K562 (cell line): ENCODE measurements at regions not wholly inside any gene's neighbourhood (a gene's known extent, or its start where the extent isn't known, plus 50 kb on each side); places are given as distances from the start of the nearest gene placed in this dataset.

Experiments
- ATAC-seq: fragments of 200-7000 bp; cut with Tn5 transposase; 3 replicates; pipeline ENCODE4 v1.9.1; 2020; ENCODE audit warnings: moderate library complexity
- BruUV-seq: library from RNA; stranded (reverse); fragments of 400-500 nt; replicated peaks from 2 replicates; lab custom pipeline; 2021; lab: Mats Ljungman, UMichigan
- CTCF ChIA-PET: fragments of 300-600 bp; formaldehyde crosslinking; extraction: SDS; loops from one replicate; lab custom pipeline; 2021; ENCODE audit warnings: low intra/inter-chr PET ratio; lab: Yijun Ruan, JAX
- POLR2A ChIA-PET: fragments of 300-600, 350-650 bp; sonication (Branson Sonifier 250); formaldehyde crosslinking; extraction: SDS; loops from one replicate; lab custom pipeline; 2021; ENCODE audit warnings: antibody characterized with exemption, inconsistent platforms; lab: Yijun Ruan, JAX
- DNase-seq, 4 experiments: peaks; one replicate each; pipeline versions ENCODE4 v3.0.0 to v3.0.0-alpha.2; 2011 to 2018; ENCODE audit warnings: low spot score in 3 of 4, mixed read lengths in 3 of 4; ENCODE audit errors: extremely low read depth in 1 of 4
- FAIRE-seq: peaks from 2 replicates; lab custom pipeline; 2011; peaks lifted over from hg19 to GRCh38; lab: Jason Lieb, UNC
- H2AFZ ChIP-seq: 2 replicates; pipeline ENCODE4 v1.6.0; 2011; ENCODE audit warnings: low read depth, low read length, control low read depth, inconsistent platforms
- H3K27ac ChIP-seq: fragments of 200-600 bp; 3 replicates; pipeline ENCODE4 v1.8.0; 2011; ENCODE audit warnings: low read depth, mild to moderate bottlenecking, control low read depth, inconsistent platforms, low read length, moderate library complexity, mixed read lengths; ENCODE audit errors: extremely low read depth
- H3K27me3 ChIP-seq, 2 experiments: fragments of 300-600 bp in 1 of 2; 2 replicates in 1 of 2; 3 replicates in 1 of 2; pipeline versions ENCODE4 v1.6.0 to v1.8.0; 2011; ENCODE audit warnings: inconsistent platforms in 2 of 2, low read length in 2 of 2, mild to moderate bottlenecking in 1 of 2, mixed read lengths in 1 of 2, moderate library complexity in 1 of 2; ENCODE audit not compliant: control insufficient read depth in 2 of 2, insufficient read depth in 2 of 2
- H3K36me3 ChIP-seq: fragments of 300-600 bp; 3 replicates; pipeline ENCODE4 v1.8.0; 2011; ENCODE audit warnings: mild to moderate bottlenecking, low read length, inconsistent platforms; ENCODE audit not compliant: control insufficient read depth, insufficient read depth
- H3K4me1 ChIP-seq, 2 experiments: fragments of 200-600 bp in 1 of 2; replicated peaks in 1 of 2; 2 replicates in 1 of 2; 3 replicates in 1 of 2; pipeline versions ENCODE4 v1.5.1 to v1.8.0; 2011; ENCODE audit warnings: inconsistent platforms in 2 of 2, low read length in 2 of 2, mild to moderate bottlenecking in 1 of 2, mixed read lengths in 1 of 2, moderate library complexity in 1 of 2; ENCODE audit not compliant: control insufficient read depth in 2 of 2, insufficient read depth in 2 of 2
- H3K4me2 ChIP-seq: 2 replicates; pipeline ENCODE4 v1.6.1; 2011; ENCODE audit warnings: low read length, control low read depth, inconsistent platforms, mixed read lengths; ENCODE audit not compliant: insufficient read depth
- H3K4me3 ChIP-seq: fragments of 200-600 bp; sonication (generic), shearing (Covaris generic); 2 replicates; pipeline ENCODE4 v1.5.1; 2016; ENCODE audit warnings: control low read depth, inconsistent platforms
- H3K79me2 ChIP-seq: fragments of 200-600 bp; 3 replicates; pipeline ENCODE4 v1.8.0; 2011; ENCODE audit warnings: low read length, inconsistent platforms; ENCODE audit not compliant: control insufficient read depth, insufficient read depth
- H3K9ac ChIP-seq, 2 experiments: 2 replicates each; pipeline versions ENCODE4 v1.6.0 to v1.6.1; 2011; ENCODE audit warnings: low read depth in 2 of 2, low read length in 2 of 2, control low read depth in 1 of 2, inconsistent platforms in 1 of 2, mild to moderate bottlenecking in 1 of 2, mixed read lengths in 1 of 2; ENCODE audit not compliant: insufficient read depth in 1 of 2
- H3K9me1 ChIP-seq: one replicate; pipeline ENCODE4 v1.6.0; 2011; ENCODE audit warnings: inconsistent platforms, mild to moderate bottlenecking, low read length, moderate library complexity; ENCODE audit not compliant: control insufficient read depth, insufficient read depth
- H3K9me3 ChIP-seq: replicated peaks from 2 replicates; pipeline ENCODE4 v1.5.1; 2011; ENCODE audit warnings: low read depth, low read length, inconsistent platforms; ENCODE audit not compliant: control insufficient read depth, insufficient read depth
- H4K20me1 ChIP-seq: replicated peaks from 2 replicates; pipeline ENCODE4 v1.6.1; 2011; ENCODE audit warnings: low read length, inconsistent platforms, mixed read lengths; ENCODE audit not compliant: control insufficient read depth, insufficient read depth
- ATF2 ChIP-seq: sonication (generic); formaldehyde crosslinking; IDR thresholded peaks from 2 replicates; pipeline ENCODE4 v1.8.1; 2022; ENCODE audit warnings: missing genetic modification reagents
- KLF1 ChIP-seq: fragments of 450-650 bp; IDR thresholded peaks from 2 replicates; pipeline ENCODE4 v1.6.1; 2016; ENCODE audit warnings: missing genetic modification characterization, missing compliant biosample characterization
- POLR2B ChIP-seq: fragments of 450-650 bp; IDR thresholded peaks from 2 replicates; pipeline ENCODE4 v1.6.1; 2018; ENCODE audit warnings: low read depth; ENCODE audit not compliant: partially characterized antibody
- SMARCE1 ChIP-seq: fragments of 450-650 bp; IDR thresholded peaks from 2 replicates; pipeline ENCODE4 v1.7.1; 2016; ENCODE audit warnings: mild to moderate bottlenecking
- ZZZ3 ChIP-seq: fragments of 450-650 bp; IDR thresholded peaks from 2 replicates; pipeline ENCODE4 v1.6.1; 2016; ENCODE audit warnings: antibody characterized with exemption, mild to moderate bottlenecking, moderate library complexity
- WGBS: fragments of 100-300 bp; shearing (Covaris generic); methylation state at CpG from one replicate; pipeline ENCODE4 v1.1.6; 2016; ENCODE audit warnings: low coverage, mixed read lengths; ENCODE audit not compliant: insufficient coverage; ENCODE audit errors: missing lambda C conversion rate; 5-methylcytosine and 5-hydroxymethylcytosine counted together
- in situ Hi-C: fragments of 300-500 bp; cut with MboI; formaldehyde crosslinking; loops from 4 replicates; pipeline ENCODE4 v1.15.0; 2018; ENCODE audit warnings: inconsistent platforms, mixed read lengths
- intact Hi-C: fragments of 100-400 bp; cut with micrococcal nuclease; formaldehyde crosslinking; loops from 2 replicates; pipeline ENCODE4 v1.14.2; 2022
- TF ChIP-seq, protein P1 (sequence below): fragments of 450-650 bp; IDR thresholded peaks from 2 replicates; pipeline ENCODE4 v1.6.1; 2016; ENCODE audit warnings: mild to moderate bottlenecking, moderate library complexity
- TF ChIP-seq, protein P2 (sequence below): fragments of 450-650 bp; IDR thresholded peaks from 2 replicates; pipeline ENCODE4 v1.6.1; 2018; ENCODE audit warnings: mild to moderate bottlenecking, low read depth; ENCODE audit not compliant: partially characterized antibody

- intact Hi-C loops, result no loop called here
- POLR2A ChIA-PET, result interaction anchor here (0.7 to 1.0 kb wide), 2 partner anchors 15 to 79 kb away, joined by 3 read pairs; no protein-coding TSS in a partner anchor
- CTCF ChIA-PET, result no interaction called here
- TF ChIP-seq, protein P1, sequence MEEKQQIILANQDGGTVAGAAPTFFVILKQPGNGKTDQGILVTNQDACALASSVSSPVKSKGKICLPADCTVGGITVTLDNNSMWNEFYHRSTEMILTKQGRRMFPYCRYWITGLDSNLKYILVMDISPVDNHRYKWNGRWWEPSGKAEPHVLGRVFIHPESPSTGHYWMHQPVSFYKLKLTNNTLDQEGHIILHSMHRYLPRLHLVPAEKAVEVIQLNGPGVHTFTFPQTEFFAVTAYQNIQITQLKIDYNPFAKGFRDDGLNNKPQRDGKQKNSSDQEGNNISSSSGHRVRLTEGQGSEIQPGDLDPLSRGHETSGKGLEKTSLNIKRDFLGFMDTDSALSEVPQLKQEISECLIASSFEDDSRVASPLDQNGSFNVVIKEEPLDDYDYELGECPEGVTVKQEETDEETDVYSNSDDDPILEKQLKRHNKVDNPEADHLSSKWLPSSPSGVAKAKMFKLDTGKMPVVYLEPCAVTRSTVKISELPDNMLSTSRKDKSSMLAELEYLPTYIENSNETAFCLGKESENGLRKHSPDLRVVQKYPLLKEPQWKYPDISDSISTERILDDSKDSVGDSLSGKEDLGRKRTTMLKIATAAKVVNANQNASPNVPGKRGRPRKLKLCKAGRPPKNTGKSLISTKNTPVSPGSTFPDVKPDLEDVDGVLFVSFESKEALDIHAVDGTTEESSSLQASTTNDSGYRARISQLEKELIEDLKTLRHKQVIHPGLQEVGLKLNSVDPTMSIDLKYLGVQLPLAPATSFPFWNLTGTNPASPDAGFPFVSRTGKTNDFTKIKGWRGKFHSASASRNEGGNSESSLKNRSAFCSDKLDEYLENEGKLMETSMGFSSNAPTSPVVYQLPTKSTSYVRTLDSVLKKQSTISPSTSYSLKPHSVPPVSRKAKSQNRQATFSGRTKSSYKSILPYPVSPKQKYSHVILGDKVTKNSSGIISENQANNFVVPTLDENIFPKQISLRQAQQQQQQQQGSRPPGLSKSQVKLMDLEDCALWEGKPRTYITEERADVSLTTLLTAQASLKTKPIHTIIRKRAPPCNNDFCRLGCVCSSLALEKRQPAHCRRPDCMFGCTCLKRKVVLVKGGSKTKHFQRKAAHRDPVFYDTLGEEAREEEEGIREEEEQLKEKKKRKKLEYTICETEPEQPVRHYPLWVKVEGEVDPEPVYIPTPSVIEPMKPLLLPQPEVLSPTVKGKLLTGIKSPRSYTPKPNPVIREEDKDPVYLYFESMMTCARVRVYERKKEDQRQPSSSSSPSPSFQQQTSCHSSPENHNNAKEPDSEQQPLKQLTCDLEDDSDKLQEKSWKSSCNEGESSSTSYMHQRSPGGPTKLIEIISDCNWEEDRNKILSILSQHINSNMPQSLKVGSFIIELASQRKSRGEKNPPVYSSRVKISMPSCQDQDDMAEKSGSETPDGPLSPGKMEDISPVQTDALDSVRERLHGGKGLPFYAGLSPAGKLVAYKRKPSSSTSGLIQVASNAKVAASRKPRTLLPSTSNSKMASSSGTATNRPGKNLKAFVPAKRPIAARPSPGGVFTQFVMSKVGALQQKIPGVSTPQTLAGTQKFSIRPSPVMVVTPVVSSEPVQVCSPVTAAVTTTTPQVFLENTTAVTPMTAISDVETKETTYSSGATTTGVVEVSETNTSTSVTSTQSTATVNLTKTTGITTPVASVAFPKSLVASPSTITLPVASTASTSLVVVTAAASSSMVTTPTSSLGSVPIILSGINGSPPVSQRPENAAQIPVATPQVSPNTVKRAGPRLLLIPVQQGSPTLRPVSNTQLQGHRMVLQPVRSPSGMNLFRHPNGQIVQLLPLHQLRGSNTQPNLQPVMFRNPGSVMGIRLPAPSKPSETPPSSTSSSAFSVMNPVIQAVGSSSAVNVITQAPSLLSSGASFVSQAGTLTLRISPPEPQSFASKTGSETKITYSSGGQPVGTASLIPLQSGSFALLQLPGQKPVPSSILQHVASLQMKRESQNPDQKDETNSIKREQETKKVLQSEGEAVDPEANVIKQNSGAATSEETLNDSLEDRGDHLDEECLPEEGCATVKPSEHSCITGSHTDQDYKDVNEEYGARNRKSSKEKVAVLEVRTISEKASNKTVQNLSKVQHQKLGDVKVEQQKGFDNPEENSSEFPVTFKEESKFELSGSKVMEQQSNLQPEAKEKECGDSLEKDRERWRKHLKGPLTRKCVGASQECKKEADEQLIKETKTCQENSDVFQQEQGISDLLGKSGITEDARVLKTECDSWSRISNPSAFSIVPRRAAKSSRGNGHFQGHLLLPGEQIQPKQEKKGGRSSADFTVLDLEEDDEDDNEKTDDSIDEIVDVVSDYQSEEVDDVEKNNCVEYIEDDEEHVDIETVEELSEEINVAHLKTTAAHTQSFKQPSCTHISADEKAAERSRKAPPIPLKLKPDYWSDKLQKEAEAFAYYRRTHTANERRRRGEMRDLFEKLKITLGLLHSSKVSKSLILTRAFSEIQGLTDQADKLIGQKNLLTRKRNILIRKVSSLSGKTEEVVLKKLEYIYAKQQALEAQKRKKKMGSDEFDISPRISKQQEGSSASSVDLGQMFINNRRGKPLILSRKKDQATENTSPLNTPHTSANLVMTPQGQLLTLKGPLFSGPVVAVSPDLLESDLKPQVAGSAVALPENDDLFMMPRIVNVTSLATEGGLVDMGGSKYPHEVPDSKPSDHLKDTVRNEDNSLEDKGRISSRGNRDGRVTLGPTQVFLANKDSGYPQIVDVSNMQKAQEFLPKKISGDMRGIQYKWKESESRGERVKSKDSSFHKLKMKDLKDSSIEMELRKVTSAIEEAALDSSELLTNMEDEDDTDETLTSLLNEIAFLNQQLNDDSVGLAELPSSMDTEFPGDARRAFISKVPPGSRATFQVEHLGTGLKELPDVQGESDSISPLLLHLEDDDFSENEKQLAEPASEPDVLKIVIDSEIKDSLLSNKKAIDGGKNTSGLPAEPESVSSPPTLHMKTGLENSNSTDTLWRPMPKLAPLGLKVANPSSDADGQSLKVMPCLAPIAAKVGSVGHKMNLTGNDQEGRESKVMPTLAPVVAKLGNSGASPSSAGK, result no peak
- TF ChIP-seq POLR2B, result no peak
- no peak for TF ChIP-seq ZZZ3
- TF ChIP-seq KLF1 (tag), result no peak
- TF ChIP-seq, protein P2, sequence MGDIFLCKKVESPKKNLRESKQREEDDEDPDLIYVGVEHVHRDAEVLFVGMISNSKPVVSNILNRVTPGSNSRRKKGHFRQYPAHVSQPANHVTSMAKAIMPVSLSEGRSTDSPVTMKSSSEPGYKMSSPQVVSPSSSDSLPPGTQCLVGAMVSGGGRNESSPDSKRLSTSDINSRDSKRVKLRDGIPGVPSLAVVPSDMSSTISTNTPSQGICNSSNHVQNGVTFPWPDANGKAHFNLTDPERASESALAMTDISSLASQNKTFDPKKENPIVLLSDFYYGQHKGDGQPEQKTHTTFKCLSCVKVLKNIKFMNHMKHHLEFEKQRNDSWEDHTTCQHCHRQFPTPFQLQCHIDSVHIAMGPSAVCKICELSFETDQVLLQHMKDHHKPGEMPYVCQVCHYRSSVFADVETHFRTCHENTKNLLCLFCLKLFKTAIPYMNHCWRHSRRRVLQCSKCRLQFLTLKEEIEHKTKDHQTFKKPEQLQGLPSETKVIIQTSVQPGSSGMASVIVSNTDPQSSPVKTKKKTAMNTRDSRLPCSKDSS, result no peak
- TF ChIP-seq ATF2 (CRISPR knock-in tag), result no peak
- no peak for TF ChIP-seq SMARCE1
Observed at GRCh38 chr13:59458908-59459579, 704.7 kb downstream of the DIAPH3 start.

More at GRCh38 chr13:59458908-59459579, 704.7 kb downstream of the DIAPH3 start:
- in situ Hi-C loops, result loop anchor here (25.0 kb wide), 1 partner anchor 453 kb away; no protein-coding TSS in a partner anchor
- ATAC-seq, result no peak
- Histone ChIP-seq H3K9ac (no peak overlapping the region), H3K27me3 (no peaks in the 10 kb centered on the region), H3K36me3 (no peaks in the 10 kb centered on the region), H3K9me3 (no peaks in the 10 kb centered on the region), H3K4me3 (no peak overlapping the region), H3K27ac (no peak overlapping the region), H3K4me1 (peaks cover 4 to 6% of the 10 kb centered on the region in 2 experiments; a peak in 3 of 5 replicates), H3K79me2 (no peaks in the 10 kb centered on the region), H4K20me1 (no peaks in the 10 kb centered on the region), H3K4me2 (no peak overlapping the region), H2AFZ (0 out of 2 replicates have a peak overlapping the region, but pooled peaks have one; percentile 51), H3K9me1 (no peaks in the 10 kb centered on the region)
- WGBS, result 6% methylated on average over 6 of the region's 9 CpGs
- FAIRE-seq, result no peak
- no TSS peak for BruUV-seq
- no peak for DNase-seq
